Smooth muscle cell (in vitro differentiated cells): ENCODE measurements at regions not wholly inside any gene's neighbourhood (a gene's known extent, or its start where the extent isn't known, plus 50 kb on each side); places are given as distances from the start of the nearest gene placed in this dataset.

Source experiments
- DNase-seq: peaks from one replicate; lab custom pipeline; 2025; ENCODE audit not compliant: unreplicated experiment; lab: John Stamatoyannopoulos, UW
- H2AFZ ChIP-seq: fragments of 200-600 bp; sonication (generic); 2 replicates; pipeline ENCODE4 v1.6.0; 2016; ENCODE audit warnings: antibody characterized with exemption, low read depth, mild to moderate bottlenecking
- H3F3A ChIP-seq: fragments of 200-600 bp; sonication (generic); 2 replicates; pipeline ENCODE4 v1.6.0; 2017; ENCODE audit warnings: antibody characterized with exemption, low read depth
- H3K27ac ChIP-seq: fragments of 200-600 bp; sonication (generic); 2 replicates; pipeline ENCODE4 v1.5.1; 2016; ENCODE audit warnings: low read depth, mild to moderate bottlenecking
- H3K27me3 ChIP-seq: fragments of 200-600 bp; sonication (generic); 2 replicates; pipeline ENCODE4 v1.6.1; 2016; ENCODE audit warnings: low read depth, mild to moderate bottlenecking
- H3K36me3 ChIP-seq: fragments of 200-600 bp; sonication (generic); 2 replicates; pipeline ENCODE4 v1.5.1; 2016; ENCODE audit warnings: low read depth
- H3K4me1 ChIP-seq: fragments of 200-600 bp; sonication (generic); 2 replicates; pipeline ENCODE4 v1.5.1; 2016; ENCODE audit warnings: low read depth
- H3K4me2 ChIP-seq: fragments of 200-600 bp; sonication (generic); 2 replicates; pipeline ENCODE4 v1.6.0; 2016; ENCODE audit warnings: mild to moderate bottlenecking
- H3K4me3 ChIP-seq: fragments of 200-600 bp; sonication (generic); 2 replicates; pipeline ENCODE4 v1.5.1; 2016; ENCODE audit warnings: mild to moderate bottlenecking
- H3K79me2 ChIP-seq: fragments of 200-600 bp; sonication (generic); 2 replicates; pipeline ENCODE4 v1.6.0; 2016; ENCODE audit warnings: low read depth, mild to moderate bottlenecking
- H3K9ac ChIP-seq: fragments of 200-600 bp; sonication (generic); 2 replicates; pipeline ENCODE4 v1.6.0; 2016; ENCODE audit warnings: low read depth
- H3K9me3 ChIP-seq: fragments of 200-600 bp; sonication (generic); replicated peaks from 2 replicates; pipeline ENCODE4 v1.5.1; 2016; ENCODE audit warnings: low read depth
- H4K20me1 ChIP-seq: fragments of 200-600 bp; sonication (generic); 2 replicates; pipeline ENCODE4 v1.6.0; 2016; ENCODE audit warnings: low read depth
- WGBS: methylation state at CpG from one replicate; pipeline ENCODE4 v1.1.7; 2016; ENCODE audit warnings: low lambda C conversion rate; 5-methylcytosine and 5-hydroxymethylcytosine counted together
- TF ChIP-seq, protein P1 (sequence below): fragments of 200-600 bp; sonication (generic); IDR thresholded peaks from 2 replicates; pipeline ENCODE4 v1.5.1; 2017; ENCODE audit warnings: borderline replicate concordance, mild to moderate bottlenecking, antibody characterized with exemption; ENCODE audit not compliant: insufficient read depth, poor library complexity, severe bottlenecking

GRCh38 chr2:65708086-65708485 is 275.7 kb upstream of the SPRED2 start:
- no peaks in the 10 kb centered on the region for H3K36me3 ChIP-seq
- H4K20me1 ChIP-seq = no peaks in the 10 kb centered on the region
- H3K4me2 ChIP-seq = no peak overlapping the region
- no peak overlapping the region for H3K9ac ChIP-seq
- no peak for DNase-seq
- H3K9me3 ChIP-seq = no peaks in the 10 kb centered on the region
- TF ChIP-seq, protein P1, sequence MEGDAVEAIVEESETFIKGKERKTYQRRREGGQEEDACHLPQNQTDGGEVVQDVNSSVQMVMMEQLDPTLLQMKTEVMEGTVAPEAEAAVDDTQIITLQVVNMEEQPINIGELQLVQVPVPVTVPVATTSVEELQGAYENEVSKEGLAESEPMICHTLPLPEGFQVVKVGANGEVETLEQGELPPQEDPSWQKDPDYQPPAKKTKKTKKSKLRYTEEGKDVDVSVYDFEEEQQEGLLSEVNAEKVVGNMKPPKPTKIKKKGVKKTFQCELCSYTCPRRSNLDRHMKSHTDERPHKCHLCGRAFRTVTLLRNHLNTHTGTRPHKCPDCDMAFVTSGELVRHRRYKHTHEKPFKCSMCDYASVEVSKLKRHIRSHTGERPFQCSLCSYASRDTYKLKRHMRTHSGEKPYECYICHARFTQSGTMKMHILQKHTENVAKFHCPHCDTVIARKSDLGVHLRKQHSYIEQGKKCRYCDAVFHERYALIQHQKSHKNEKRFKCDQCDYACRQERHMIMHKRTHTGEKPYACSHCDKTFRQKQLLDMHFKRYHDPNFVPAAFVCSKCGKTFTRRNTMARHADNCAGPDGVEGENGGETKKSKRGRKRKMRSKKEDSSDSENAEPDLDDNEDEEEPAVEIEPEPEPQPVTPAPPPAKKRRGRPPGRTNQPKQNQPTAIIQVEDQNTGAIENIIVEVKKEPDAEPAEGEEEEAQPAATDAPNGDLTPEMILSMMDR = no peak
- 80% methylated on average over 3 of the region's 3 CpGs for WGBS
- H2AFZ ChIP-seq = no peak overlapping the region
- no peaks in the 10 kb centered on the region for H3K4me1 ChIP-seq
- H3K27me3 ChIP-seq = no peaks in the 10 kb centered on the region
- no peak overlapping the region for H3K27ac ChIP-seq
- H3K79me2 ChIP-seq = no peaks in the 10 kb centered on the region
- H3K4me3 ChIP-seq = no peak overlapping the region
- H3F3A ChIP-seq = no peaks in the 10 kb centered on the region

- Histone ChIP-seq H4K20me1 (no peaks in the 10 kb centered on the region), H2AFZ (no peak overlapping the region), H3K4me3 (no peak overlapping the region), H3K79me2 (no peaks in the 10 kb centered on the region), H3K27me3 (no peaks in the 10 kb centered on the region), H3K9ac (no peak overlapping the region), H3K4me1 (no peaks in the 10 kb centered on the region), H3K4me2 (no peak overlapping the region), H3K36me3 (no peaks in the 10 kb centered on the region), H3F3A (no peaks in the 10 kb centered on the region), H3K9me3 (no peaks in the 10 kb centered on the region), H3K27ac (no peak overlapping the region)
- no peak for DNase-seq
- TF ChIP-seq, protein P1 = no peak
- 97% methylated on average over 1 of the region's 1 CpG for WGBS
Measured at GRCh38 chr2:65706411-65706810, 274.0 kb upstream of the SPRED2 start.

DNA sequence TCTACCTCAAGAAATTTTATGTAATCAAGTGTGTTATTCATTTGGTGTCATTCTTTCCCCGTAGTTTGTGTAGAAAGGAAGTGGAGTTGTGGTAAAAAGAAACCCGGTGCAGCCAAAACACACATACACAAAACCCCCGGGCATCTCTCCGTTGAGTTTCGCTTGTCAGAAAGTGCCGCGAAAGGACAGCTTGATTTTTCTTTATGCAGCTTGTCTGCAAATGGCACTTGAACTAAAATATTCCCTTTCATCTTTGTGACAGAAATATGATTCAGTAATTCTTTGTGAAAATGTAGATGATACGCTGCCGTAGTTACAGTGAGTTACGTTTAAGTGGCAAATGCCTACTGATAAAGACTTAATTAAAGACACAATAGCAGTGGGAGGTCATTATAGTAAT is 268.8 kb upstream of the SPRED2 start:
- WGBS = 93% methylated on average over 10 of the region's 10 CpGs
- no peaks in the 10 kb centered on the region for H3K9me3 ChIP-seq

DNA sequence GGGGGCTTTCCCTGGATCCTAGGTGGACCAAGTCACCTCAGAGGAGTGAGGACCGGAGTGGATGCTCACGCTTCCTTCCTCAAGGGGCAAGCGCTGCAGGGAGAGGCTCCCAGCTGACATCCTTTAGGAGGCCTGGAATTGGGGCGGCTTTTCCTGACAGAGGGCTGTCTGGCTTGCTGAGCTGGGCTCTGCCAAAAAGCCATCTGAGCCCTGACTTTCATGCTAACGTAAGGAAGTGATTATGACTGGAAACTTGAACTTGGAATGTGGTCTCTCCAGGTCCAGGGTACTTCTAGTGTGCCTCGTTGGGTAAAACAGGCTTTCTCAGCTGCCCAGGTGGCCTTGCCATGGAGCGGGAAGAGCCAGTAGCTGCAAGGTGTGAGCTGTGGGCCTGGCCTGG is 268.3 kb upstream of the SPRED2 start:
- no peak for DNase-seq
- Histone ChIP-seq H3K27me3 (no peaks in the 10 kb centered on the region), H4K20me1 (no peaks in the 10 kb centered on the region), H3K4me3 (no peak overlapping the region), H3K4me2 (no peak overlapping the region), H3K4me1 (no peaks in the 10 kb centered on the region), H3F3A (no peaks in the 10 kb centered on the region), H3K27ac (no peak overlapping the region), H2AFZ (no peak overlapping the region), H3K9ac (no peak overlapping the region), H3K36me3 (no peaks in the 10 kb centered on the region), H3K79me2 (no peaks in the 10 kb centered on the region), H3K9me3 (no peaks in the 10 kb centered on the region)
- TF ChIP-seq, protein P1 = no peak
- WGBS = 95% methylated on average over 7 of the region's 7 CpGs

More for the DNA sequence above, 268.8 kb upstream of the SPRED2 start:
- H3K4me3 ChIP-seq = no peak overlapping the region
- no peaks in the 10 kb centered on the region for H3K36me3 ChIP-seq
- H4K20me1 ChIP-seq = no peaks in the 10 kb centered on the region
- no peak overlapping the region for H3K27ac ChIP-seq
- DNase-seq = no peak
- H3K27me3 ChIP-seq = no peaks in the 10 kb centered on the region
- no peak overlapping the region for H2AFZ ChIP-seq
- TF ChIP-seq, protein P1 = no peak
- H3K79me2 ChIP-seq = no peaks in the 10 kb centered on the region
- H3F3A ChIP-seq = no peaks in the 10 kb centered on the region
- no peak overlapping the region for H3K9ac ChIP-seq
- H3K4me2 ChIP-seq = no peak overlapping the region
- H3K4me1 ChIP-seq = no peaks in the 10 kb centered on the region
